Pancreas (tissue), 10 donors: ENCODE measurements at regions not wholly inside any gene's neighbourhood (a gene's known extent, or its start where the extent isn't known, plus 50 kb on each side); places are given as distances from the start of the nearest gene placed in this dataset.

Experiments
- ATAC-seq, 4 donors: fragments of 200-7000 bp; cut with Tn5 transposase; one replicate each; pipeline versions ENCODE4 v1.8.0 to v1.9.1; 2020; ENCODE audit warnings: mild to moderate bottlenecking in 4 of 4, moderate library complexity in 4 of 4
- DNase-seq, 6 donors: peaks; one replicate each; pipeline ENCODE4 v3.0.0-alpha.2; 2020
- FAIRE-seq: peaks from 2 replicates; lab custom pipeline; 2012; peaks lifted over from hg19 to GRCh38; lab: Jason Lieb, UNC
- H3K27ac ChIP-seq, 4 donors: fragments of 200-600 bp; sonication (generic); 1 replicate in 3 of 4; 2 replicates in 1 of 4; pipeline versions ENCODE4 v1.5.0 to v1.8.0; 2020
- H3K27me3 ChIP-seq, 4 donors: fragments of 200-600 bp; one replicate each; pipeline ENCODE4 v1.8.0; 2021
- H3K36me3 ChIP-seq, 3 donors: fragments of 200-600 bp; sonication (generic) in 1 of 3; one replicate each; pipeline versions ENCODE4 v1.5.0 to v1.8.0; 2020 to 2021
- H3K4me1 ChIP-seq, 3 donors: fragments of 200-600 bp; one replicate each; pipeline ENCODE4 v1.8.0; 2021
- H3K4me3 ChIP-seq, 4 donors: fragments of 200-600 bp; sonication (generic) in 2 of 4; one replicate each; pipeline versions ENCODE4 v1.5.0 to v1.8.0; 2020 to 2021
- H3K9me3 ChIP-seq, 4 donors: fragments of 200-600 bp; one replicate each; pipeline ENCODE4 v1.8.0; 2021
- WGBS, 2 donors: extraction: QIAGEN DNeasy Blood & Tissue Kit; methylation state at CpG; one replicate each; pipeline ENCODE4 v1.1.7; 2013; 5-methylcytosine and 5-hydroxymethylcytosine counted together
- intact Hi-C, 3 donors: fragments of 100-400 bp; cut with DNase I; formaldehyde crosslinking; loops; one replicate each; pipeline versions ENCODE4 v1.11.1 to v1.14.2; 2022
- TF ChIP-seq, protein P1 (sequence below), 4 donors: fragments of 200-600 bp; sonication (generic) in 3 of 4; IDR thresholded peaks; one replicate each; pipeline versions ENCODE4 v1.5.0 to v1.8.0; 2021; ENCODE audit warnings: antibody characterized with exemption in 4 of 4
- donor health status: healthy with polysubstance abuse.
- donor health status: DM: no; HTN: no; CAD: no; lungs with moderate emphysema.
- donor health status: DM: no; HTN: no; CAD: no.
- donor health status: control.
- donor health status: control.
- donor health status: Bipolar disorder and iron deficiency.
- donor health status: DM: yes; HTN: yes; CAD: no.
- donor health status: DM: no; HTN: no; CAD: no.
- donor health status: DM: no; HTN: no; CAD: no.
- donor health status: DM: yes; HTN: yes; CAD: no.

DNA sequence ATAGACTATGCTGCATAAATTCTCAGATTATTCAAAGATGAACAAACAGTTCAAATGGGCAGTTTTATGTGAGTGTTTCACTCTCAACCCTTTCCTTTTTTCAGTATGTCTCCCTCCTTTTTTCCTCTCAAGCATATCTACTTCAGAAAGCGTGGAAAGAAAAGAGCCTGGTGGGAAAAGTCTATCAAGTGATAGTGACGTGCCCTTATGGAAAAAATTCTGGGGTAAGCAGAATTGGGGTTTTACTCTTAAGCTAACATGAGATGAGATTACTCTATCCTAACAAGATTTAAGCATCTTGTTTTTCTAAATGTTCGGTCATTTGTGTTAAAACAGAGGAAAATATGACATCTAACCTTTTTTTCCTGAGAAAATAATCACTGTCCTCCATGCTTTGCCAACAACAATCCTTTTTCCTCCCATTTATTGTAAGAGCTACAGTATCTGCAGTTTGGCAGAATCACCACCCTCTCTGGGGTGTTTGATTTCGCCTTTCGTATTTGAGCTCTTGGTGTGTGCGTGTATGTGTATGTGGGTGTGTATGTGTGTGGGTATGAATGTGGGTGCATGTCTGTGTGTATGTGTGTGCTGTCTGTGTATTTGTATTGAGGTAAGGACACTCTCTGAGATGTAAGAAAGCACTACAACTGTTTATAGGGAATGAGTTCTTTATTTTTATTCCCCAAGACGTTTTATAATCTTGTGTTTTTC is 143.9 kb upstream of the L3MBTL4 start:
- WGBS, 2 donors: 74 to 80% methylated on average over 7 of the region's 7 CpGs
- peaks cover 0 to 6% (median 0%) of the 10 kb centered on the region in 3 donors for H3K4me1 ChIP-seq
- no peak for DNase-seq
- no peak for ATAC-seq
- H3K27me3 ChIP-seq: no peaks in the 10 kb centered on the region
- H3K4me3 ChIP-seq: no peak overlapping the region
- H3K9me3 ChIP-seq: no peaks in the 10 kb centered on the region
- no peak overlapping the region for H3K27ac ChIP-seq
- TF ChIP-seq, protein P1, sequence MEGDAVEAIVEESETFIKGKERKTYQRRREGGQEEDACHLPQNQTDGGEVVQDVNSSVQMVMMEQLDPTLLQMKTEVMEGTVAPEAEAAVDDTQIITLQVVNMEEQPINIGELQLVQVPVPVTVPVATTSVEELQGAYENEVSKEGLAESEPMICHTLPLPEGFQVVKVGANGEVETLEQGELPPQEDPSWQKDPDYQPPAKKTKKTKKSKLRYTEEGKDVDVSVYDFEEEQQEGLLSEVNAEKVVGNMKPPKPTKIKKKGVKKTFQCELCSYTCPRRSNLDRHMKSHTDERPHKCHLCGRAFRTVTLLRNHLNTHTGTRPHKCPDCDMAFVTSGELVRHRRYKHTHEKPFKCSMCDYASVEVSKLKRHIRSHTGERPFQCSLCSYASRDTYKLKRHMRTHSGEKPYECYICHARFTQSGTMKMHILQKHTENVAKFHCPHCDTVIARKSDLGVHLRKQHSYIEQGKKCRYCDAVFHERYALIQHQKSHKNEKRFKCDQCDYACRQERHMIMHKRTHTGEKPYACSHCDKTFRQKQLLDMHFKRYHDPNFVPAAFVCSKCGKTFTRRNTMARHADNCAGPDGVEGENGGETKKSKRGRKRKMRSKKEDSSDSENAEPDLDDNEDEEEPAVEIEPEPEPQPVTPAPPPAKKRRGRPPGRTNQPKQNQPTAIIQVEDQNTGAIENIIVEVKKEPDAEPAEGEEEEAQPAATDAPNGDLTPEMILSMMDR (IDR thresholded peaks at IDR 0.05): no peak
- FAIRE-seq: no peak
- intact Hi-C loops: no loop called here
- H3K36me3 ChIP-seq: no peaks in the 10 kb centered on the region

DNA sequence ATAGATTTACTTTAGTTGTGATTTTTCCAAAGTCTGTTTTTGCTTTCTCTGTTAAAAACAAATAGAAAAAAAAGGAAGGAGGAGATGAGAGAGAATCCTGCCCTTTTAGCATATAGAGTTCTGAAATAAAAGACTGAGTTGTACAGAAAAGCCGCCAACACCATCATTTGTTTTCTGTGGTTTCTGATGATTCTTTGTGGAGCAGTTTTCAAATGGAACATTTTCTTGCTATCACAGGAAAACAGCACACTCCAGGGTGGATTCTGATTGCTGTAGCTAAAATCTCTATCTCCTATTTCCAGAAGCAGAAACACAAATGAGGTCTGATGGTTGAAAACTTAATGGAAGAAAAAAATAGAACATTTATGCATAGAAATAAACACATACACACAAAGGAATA is 144.6 kb upstream of the L3MBTL4 start:
- Histone ChIP-seq H3K9me3 (no peaks in the 10 kb centered on the region), H3K27me3 (no peaks in the 10 kb centered on the region), H3K4me3 (no peak overlapping the region), H3K36me3 (no peaks in the 10 kb centered on the region), H3K4me1 (peaks cover 0 to 6% (median 0%) of the 10 kb centered on the region in 3 donors), H3K27ac (no peak overlapping the region)
- WGBS, 2 donors: 84 to 92% methylated on average over 1 of the region's 1 CpG
- TF ChIP-seq, protein P1 (IDR thresholded peaks at IDR 0.05): no peak
- DNase-seq (no peak), ATAC-seq (no peak), FAIRE-seq (no peak)
- intact Hi-C loops: no loop called here

DNA sequence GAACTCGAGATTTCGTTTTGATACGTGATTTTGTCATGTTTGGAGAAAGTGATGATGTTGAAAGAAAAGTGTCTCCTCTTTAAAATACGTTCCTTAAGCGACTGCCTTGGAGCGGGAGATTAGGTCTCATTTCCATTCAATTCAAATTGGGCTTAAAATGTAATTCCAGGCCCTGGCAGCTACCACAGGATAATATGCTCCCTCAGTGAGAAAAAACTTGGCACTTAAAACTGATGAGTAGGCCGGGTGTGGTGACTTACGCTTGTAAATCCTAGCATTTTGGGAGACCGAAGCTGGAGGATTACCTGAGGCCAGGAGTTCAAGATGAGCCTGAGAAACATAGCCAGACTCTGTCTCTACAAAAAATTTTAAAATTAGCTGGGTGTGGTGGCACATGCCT is 146.3 kb upstream of the L3MBTL4 start:
- TF ChIP-seq, protein P1 (IDR thresholded peaks at IDR 0.05): no peak

DNA sequence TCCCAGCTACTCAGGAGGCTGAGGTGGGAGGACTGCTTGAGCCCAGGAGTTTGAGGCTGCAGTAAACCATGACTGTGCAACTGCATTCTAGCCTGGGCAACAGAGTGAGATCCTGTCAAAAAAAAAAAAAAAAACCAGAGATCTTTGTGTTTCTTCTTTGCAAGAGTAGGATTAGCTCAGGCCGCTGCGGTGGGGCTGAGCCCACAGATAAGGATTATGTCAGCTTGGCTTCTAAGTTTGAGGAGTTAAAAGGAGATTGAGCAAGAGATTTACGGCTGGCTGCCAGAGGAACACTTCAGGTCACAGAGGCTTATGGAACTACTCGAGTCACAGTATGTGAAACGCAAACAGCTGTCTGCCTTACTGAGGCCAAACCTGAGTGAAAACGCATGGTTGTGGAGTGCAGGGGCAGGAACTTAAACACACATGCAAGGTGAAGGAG is 146.7 kb upstream of the L3MBTL4 start:
- no peaks in the 10 kb centered on the region for H3K36me3 ChIP-seq
- ATAC-seq: peak; percentile 85 to 89 (median 89)
- H3K9me3 ChIP-seq: no peaks in the 10 kb centered on the region
- intact Hi-C loops: no loop called here
- TF ChIP-seq, protein P1 (IDR thresholded peaks at IDR 0.05): no peak
- H3K27me3 ChIP-seq: no peaks in the 10 kb centered on the region
- H3K4me3 ChIP-seq: no peak overlapping the region
- peak overlapping the region in 2 of 4 donors; percentile 48 to 57 for H3K27ac ChIP-seq
- peak in 4 of 6 donors; percentile 33 to 70 (median 62) for DNase-seq
- 20 to 34% methylated on average over 6 of the region's 6 CpGs for WGBS, 2 donors
- H3K4me1 ChIP-seq: peaks cover 0 to 6% (median 0%) of the 10 kb centered on the region in 3 donors
- no peak for FAIRE-seq

More for the DNA sequence above, 146.3 kb upstream of the L3MBTL4 start:
- Histone ChIP-seq H3K4me3 (no peak overlapping the region), H3K9me3 (no peaks in the 10 kb centered on the region), H3K27ac (peak overlapping the region in 1 of 4 donors; percentile 48), H3K27me3 (no peaks in the 10 kb centered on the region), H3K36me3 (no peaks in the 10 kb centered on the region), H3K4me1 (peaks cover 0 to 6% (median 0%) of the 10 kb centered on the region in 3 donors)
- FAIRE-seq (no peak), ATAC-seq (no peak), DNase-seq (no peak)
- intact Hi-C loops: no loop called here
- 93 to 96% methylated on average over 9 of the region's 9 CpGs for WGBS, 2 donors

DNA sequence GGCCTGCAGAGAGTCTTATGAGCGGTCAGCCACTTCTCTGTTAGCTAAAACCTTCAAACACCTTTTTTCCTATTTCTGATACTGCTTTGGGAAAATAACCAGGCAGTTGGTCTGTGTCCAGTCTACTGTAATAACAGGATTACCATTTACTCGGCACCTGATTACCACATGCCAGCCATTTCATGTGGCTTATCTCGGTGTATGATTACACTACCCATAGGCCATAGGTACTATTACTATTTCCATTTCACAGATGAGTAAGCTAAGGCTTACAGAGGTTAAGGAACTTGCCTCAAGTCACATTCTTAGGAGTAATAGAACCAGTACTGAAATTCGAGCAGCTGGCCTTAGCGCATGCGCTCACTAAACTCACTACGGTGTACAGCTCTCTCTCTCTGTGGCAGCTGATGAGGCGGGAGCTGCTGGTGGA is 147.2 kb upstream of the L3MBTL4 start:
- DNase-seq: no peak
- H3K27ac ChIP-seq: peak overlapping the region in 2 of 4 donors; percentile 48 to 57

More for the DNA sequence above, 147.2 kb upstream of the L3MBTL4 start:
- Histone ChIP-seq H3K36me3 (no peaks in the 10 kb centered on the region), H3K4me1 (peaks cover 0 to 6% (median 0%) of the 10 kb centered on the region in 3 donors), H3K4me3 (no peak overlapping the region), H3K27me3 (no peaks in the 10 kb centered on the region), H3K9me3 (no peaks in the 10 kb centered on the region)
- intact Hi-C loops: no loop called here
- 67 to 69% methylated on average over 8 of the region's 8 CpGs for WGBS, 2 donors
- FAIRE-seq (no peak), ATAC-seq (peak in 3 of 4 donors; percentile 67 to 74 (median 72))
- TF ChIP-seq, protein P1 (IDR thresholded peaks at IDR 0.05): no peak
